GM18520 (cell line): ENCODE measurements at regions not wholly inside any gene's neighbourhood (a gene's known extent, or its start where the extent isn't known, plus 50 kb on each side); places are given as distances from the start of the nearest gene placed in this dataset.

Experiments
- ATAC-seq: cut with Tn5 transposase; IDR thresholded peaks from one replicate; pipeline ENCODE4 v1.9.1; 2021; ENCODE audit not compliant: unreplicated experiment

GRCh38 chr11:90912631-90913030 lies 689.8 kb upstream of the CHORDC1 start:
- ATAC-seq, result no peak

GRCh38 chr11:90911192-90911591 lies 688.3 kb upstream of the CHORDC1 start:
- ATAC-seq, result no peak

- no peak for ATAC-seq
Observed at GRCh38 chr11:90908074-90908473, 685.2 kb upstream of the CHORDC1 start.

GRCh38 chr11:90895850-90896249 lies 673.0 kb upstream of the CHORDC1 start:
- ATAC-seq, result no peak

GRCh38 chr11:90890347-90890746 lies 667.5 kb upstream of the CHORDC1 start:
- ATAC-seq, result no peak

GRCh38 chr11:90884181-90884580 lies 661.3 kb upstream of the CHORDC1 start:
- ATAC-seq, result no peak

GRCh38 chr11:90874986-90875385 lies 652.1 kb upstream of the CHORDC1 start:
- ATAC-seq, result no peak

- ATAC-seq, result no peak
Observed at GRCh38 chr11:90874281-90874680, 651.4 kb upstream of the CHORDC1 start.

GRCh38 chr11:90867416-90867815 lies 644.6 kb upstream of the CHORDC1 start:
- ATAC-seq, result no peak

GRCh38 chr11:90856790-90857189 lies 633.9 kb upstream of the CHORDC1 start:
- no peak for ATAC-seq

GRCh38 chr11:90855531-90855930 lies 632.7 kb upstream of the CHORDC1 start:
- ATAC-seq, result no peak

GRCh38 chr11:90851196-90851595 lies 628.3 kb upstream of the CHORDC1 start:
- no peak for ATAC-seq

- no peak for ATAC-seq
Observed at GRCh38 chr11:90849312-90849711, 626.5 kb upstream of the CHORDC1 start.

GRCh38 chr11:90847268-90847886 lies 624.5 kb upstream of the CHORDC1 start:
- no peak for ATAC-seq

GRCh38 chr11:90846628-90847027 lies 623.8 kb upstream of the CHORDC1 start:
- ATAC-seq, result no peak

GRCh38 chr11:90845799-90846198 lies 623.0 kb upstream of the CHORDC1 start:
- no peak for ATAC-seq

- no peak for ATAC-seq
Observed at GRCh38 chr11:90845126-90845525, 622.3 kb upstream of the CHORDC1 start.

- ATAC-seq, result no peak
Observed at GRCh38 chr11:90844041-90844440, 621.2 kb upstream of the CHORDC1 start.

GRCh38 chr11:90842681-90843080 lies 619.8 kb upstream of the CHORDC1 start:
- ATAC-seq, result no peak

GRCh38 chr11:90840071-90840470 lies 617.2 kb upstream of the CHORDC1 start:
- ATAC-seq, result no peak

- ATAC-seq, result no peak
Observed at GRCh38 chr11:90836031-90836430, 613.2 kb upstream of the CHORDC1 start.

- ATAC-seq, result no peak
Observed at GRCh38 chr11:90823446-90823845, 600.6 kb upstream of the CHORDC1 start.

- ATAC-seq, result no peak
Observed at GRCh38 chr11:90822996-90823395, 600.1 kb upstream of the CHORDC1 start.
